GM23248 (cell line): ENCODE measurements at regions not wholly inside any gene's neighbourhood (a gene's known extent, or its start where the extent isn't known, plus 50 kb on each side); places are given as distances from the start of the nearest gene placed in this dataset.

Source experiments
- DNase-seq: peaks from one replicate; pipeline ENCODE4 v3.0.0-alpha.2; 2015
- H2AFZ ChIP-seq: fragments of 200-600 bp; sonication (generic); 2 replicates; pipeline ENCODE4 v1.6.1; 2016; ENCODE audit warnings: antibody characterized with exemption
- H3F3A ChIP-seq: fragments of 200-600 bp; sonication (generic); 2 replicates; pipeline ENCODE4 v1.6.1; 2016; ENCODE audit warnings: mild to moderate bottlenecking, antibody characterized with exemption, mixed run types; ENCODE audit not compliant: insufficient read depth
- H3K27ac ChIP-seq: fragments of 200-600 bp; sonication (generic); 2 replicates; pipeline ENCODE4 v1.5.1; 2016; ENCODE audit warnings: mild to moderate bottlenecking
- H3K27me3 ChIP-seq: fragments of 200-600 bp; sonication (generic); replicated peaks from 2 replicates; pipeline ENCODE4 v1.6.1; 2016; ENCODE audit warnings: mild to moderate bottlenecking; ENCODE audit not compliant: insufficient read depth
- H3K36me3 ChIP-seq: fragments of 200-600 bp; sonication (generic); 2 replicates; pipeline ENCODE4 v1.6.1; 2016; ENCODE audit warnings: low read depth, mild to moderate bottlenecking
- H3K4me1 ChIP-seq: fragments of 200-600 bp; sonication (generic); 2 replicates; pipeline ENCODE4 v1.6.1; 2016; ENCODE audit warnings: mild to moderate bottlenecking; ENCODE audit not compliant: insufficient read depth
- H3K4me2 ChIP-seq: fragments of 200-600 bp; sonication (generic); one replicate; pipeline ENCODE4 v1.6.1; 2016; ENCODE audit warnings: mild to moderate bottlenecking; ENCODE audit not compliant: unreplicated experiment
- H3K4me3 ChIP-seq: fragments of 200-600 bp; sonication (generic); 2 replicates; pipeline ENCODE4 v1.5.1; 2016; ENCODE audit warnings: mild to moderate bottlenecking
- H3K79me2 ChIP-seq: fragments of 200-600 bp; sonication (generic); 2 replicates; pipeline ENCODE4 v1.6.1; 2016; ENCODE audit warnings: mild to moderate bottlenecking; ENCODE audit not compliant: insufficient read depth
- H3K9ac ChIP-seq: fragments of 200-600 bp; sonication (generic); 2 replicates; pipeline ENCODE4 v1.6.1; 2016; ENCODE audit warnings: mild to moderate bottlenecking
- H3K9me2 ChIP-seq: fragments of 200-600 bp; sonication (generic); 2 replicates; pipeline ENCODE4 v1.6.1; 2016; ENCODE audit warnings: mixed run types, mild to moderate bottlenecking, moderate library complexity; ENCODE audit not compliant: insufficient read depth
- H3K9me3 ChIP-seq: fragments of 200-600 bp; sonication (generic); one replicate; pipeline ENCODE4 v1.6.1; 2017; ENCODE audit warnings: low read depth
- H4K20me1 ChIP-seq: fragments of 200-600 bp; sonication (generic); 2 replicates; pipeline ENCODE4 v1.6.0; 2016; ENCODE audit not compliant: insufficient read depth
- EZH2 ChIP-seq: fragments of 200-600 bp; sonication (generic); IDR thresholded peaks from 2 replicates; pipeline ENCODE4 v1.6.1; 2018; ENCODE audit warnings: antibody characterized with exemption, mild to moderate bottlenecking; ENCODE audit not compliant: insufficient read depth, poor library complexity, severe bottlenecking
- EZH2phosphoT487 ChIP-seq: fragments of 200-600 bp; sonication (generic); IDR thresholded peaks from 2 replicates; pipeline ENCODE4 v1.6.1; 2018; ENCODE audit warnings: antibody characterized with exemption, moderate library complexity, mild to moderate bottlenecking, low read depth; ENCODE audit not compliant: insufficient read depth
- WGBS, 2 experiments: methylation state at CpG; one replicate each; pipeline ENCODE4 v1.1.6; 2015 to 2017; ENCODE audit warnings: low lambda C conversion rate in 2 of 2, low coverage in 1 of 2; ENCODE audit errors: missing lambda C conversion rate in 2 of 2; 5-methylcytosine and 5-hydroxymethylcytosine counted together
- in situ Hi-C: fragments of 300-500 bp; cut with MboI; formaldehyde crosslinking; loops from 2 replicates; pipeline ENCODE4 v1.15.0; 2020

- Histone ChIP-seq H3K27ac (no peak overlapping the region), H3K27me3 (no peaks in the 10 kb centered on the region), H3K9me3 (no peaks in the 10 kb centered on the region), H3K4me1 (no peaks in the 10 kb centered on the region), H3K9me2 (no peaks in the 10 kb centered on the region), H2AFZ (no peak overlapping the region), H3K4me3 (no peak overlapping the region), H3K79me2 (no peaks in the 10 kb centered on the region), H3K9ac (no peak overlapping the region), H4K20me1 (no peaks in the 10 kb centered on the region), H3K4me2 (no peak overlapping the region), H3K36me3 (no peaks in the 10 kb centered on the region), H3F3A (no peaks in the 10 kb centered on the region)
- WGBS, 2 experiments, result 42 to 47% methylated on average over 7 of the region's 7 CpGs
- in situ Hi-C loops, result no loop called here
- TF ChIP-seq EZH2phosphoT487 (no peak), EZH2 (no peak)
- no peak for DNase-seq
Measured at GRCh38 chr7:35581605-35582210, 113.2 kb downstream of the HERPUD2 start.

- H3F3A ChIP-seq, result no peaks in the 10 kb centered on the region
- no peak for DNase-seq
- H3K36me3 ChIP-seq, result no peaks in the 10 kb centered on the region
- no peak overlapping the region for H2AFZ ChIP-seq
- no peaks in the 10 kb centered on the region for H3K9me3 ChIP-seq
- in situ Hi-C loops, result no loop called here
- H3K9ac ChIP-seq, result no peak overlapping the region
- H3K27me3 ChIP-seq, result no peaks in the 10 kb centered on the region
- no peak overlapping the region for H3K4me3 ChIP-seq
- no peaks in the 10 kb centered on the region for H3K79me2 ChIP-seq
- TF ChIP-seq EZH2 (no peak), EZH2phosphoT487 (no peak)
- no peaks in the 10 kb centered on the region for H4K20me1 ChIP-seq
- no peaks in the 10 kb centered on the region for H3K4me1 ChIP-seq
- H3K27ac ChIP-seq, result no peak overlapping the region
- no peaks in the 10 kb centered on the region for H3K9me2 ChIP-seq
- 66 to 74% methylated on average over 5 of the region's 5 CpGs for WGBS, 2 experiments
- H3K4me2 ChIP-seq, result no peak overlapping the region
Measured at GRCh38 chr7:35576031-35576573, 118.8 kb downstream of the HERPUD2 start.

DNA sequence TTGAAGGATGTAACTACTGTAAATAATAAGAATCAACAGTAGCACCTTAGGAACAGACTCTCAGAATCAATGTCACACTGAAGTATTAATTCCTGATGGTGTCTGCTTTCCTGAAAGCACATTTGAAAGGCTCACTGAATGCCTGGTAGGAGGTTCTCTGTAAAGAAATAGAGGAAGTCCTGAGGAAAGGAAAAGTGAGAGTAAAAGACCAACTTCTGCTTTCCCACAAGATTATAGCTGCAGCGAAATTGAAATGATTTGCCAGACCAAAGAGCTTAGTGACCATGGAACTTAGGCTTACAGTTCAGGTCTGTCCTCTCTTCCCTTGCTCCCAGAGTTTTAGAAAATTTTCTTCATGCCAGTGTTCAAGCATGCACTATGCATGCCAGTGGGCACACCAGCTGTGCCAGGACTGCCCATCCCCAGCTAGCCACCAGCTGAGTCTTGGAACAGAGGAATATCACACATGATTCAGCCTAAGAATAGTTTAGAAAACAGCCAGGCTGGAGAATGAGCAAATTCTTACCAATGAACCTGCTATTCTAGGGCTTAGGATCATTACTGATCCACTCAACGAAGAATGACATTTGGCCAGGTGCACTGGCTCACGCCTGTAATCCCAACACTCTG is 123.2 kb downstream of the HERPUD2 start:
- H3F3A ChIP-seq, result no peaks in the 10 kb centered on the region
- WGBS, 2 experiments, result 26 to 28% methylated on average over 3 of the region's 3 CpGs
- DNase-seq, result no peak
- in situ Hi-C loops, result no loop called here
- no peaks in the 10 kb centered on the region for H3K9me3 ChIP-seq
- H4K20me1 ChIP-seq, result no peaks in the 10 kb centered on the region
- TF ChIP-seq EZH2 (no peak), EZH2phosphoT487 (no peak)
- H3K27me3 ChIP-seq, result 0 out of 2 replicates have a peak, but pooled peaks cover 2% of the 10 kb centered on the region
- no peak overlapping the region for H3K9ac ChIP-seq
- no peaks in the 10 kb centered on the region for H3K9me2 ChIP-seq
- no peak overlapping the region for H3K27ac ChIP-seq
- no peaks in the 10 kb centered on the region for H3K79me2 ChIP-seq
- H3K4me2 ChIP-seq, result no peak overlapping the region
- H3K36me3 ChIP-seq, result no peaks in the 10 kb centered on the region
- no peak overlapping the region for H2AFZ ChIP-seq
- H3K4me3 ChIP-seq, result no peak overlapping the region
- no peaks in the 10 kb centered on the region for H3K4me1 ChIP-seq

- no peaks in the 10 kb centered on the region for H3K9me2 ChIP-seq
- no peak overlapping the region for H3K4me2 ChIP-seq
- H3K27me3 ChIP-seq, result peaks cover 10% of the 10 kb centered on the region; the same call in 1 of the 2 replicates
- H3K79me2 ChIP-seq, result no peaks in the 10 kb centered on the region
- H4K20me1 ChIP-seq, result no peaks in the 10 kb centered on the region
- TF ChIP-seq EZH2phosphoT487 (no peak), EZH2 (no peak)
- no peaks in the 10 kb centered on the region for H3K9me3 ChIP-seq
- no peak overlapping the region for H2AFZ ChIP-seq
- no peak for DNase-seq
- no peak overlapping the region for H3K9ac ChIP-seq
- H3K4me1 ChIP-seq, result no peaks in the 10 kb centered on the region
- H3F3A ChIP-seq, result no peaks in the 10 kb centered on the region
- H3K36me3 ChIP-seq, result no peaks in the 10 kb centered on the region
- H3K4me3 ChIP-seq, result no peak overlapping the region
- H3K27ac ChIP-seq, result no peak overlapping the region
- in situ Hi-C loops, result no loop called here
- WGBS, 2 experiments, result 57 to 63% methylated on average over 5 of the region's 5 CpGs
Measured at GRCh38 chr7:35570937-35571336, 124.0 kb downstream of the HERPUD2 start.
